ENCODE measurements at regions not wholly inside any gene's neighbourhood (a gene's known extent, or its start where the extent isn't known, plus 50 kb on each side); places are given as distances from the start of the nearest gene placed in this dataset.

DNA sequence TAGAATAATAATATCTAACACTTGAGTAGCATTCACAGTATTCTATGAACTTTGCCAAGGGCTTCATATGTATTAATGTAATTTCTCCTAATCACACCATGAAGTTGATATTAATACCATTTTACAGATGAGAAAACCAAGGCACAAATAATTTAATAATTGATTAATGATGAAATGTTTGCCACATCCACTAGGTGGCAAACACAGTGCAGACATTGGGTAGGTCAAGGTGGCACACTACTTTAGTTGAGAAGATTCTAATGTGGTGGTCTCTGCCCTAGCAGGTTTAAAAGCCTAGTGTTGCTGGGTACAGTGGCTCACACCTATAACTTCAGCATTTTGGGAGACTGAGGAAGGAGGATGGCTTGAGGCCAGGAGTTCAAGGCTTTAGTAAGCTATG lies 412.4 kb downstream of the SUCLA2 start:
- H3K9me3 ChIP-seq (replicated peaks in 1 of 3): no peaks in the 10 kb centered on the region
- H3K27me3 ChIP-seq: no peaks in the 10 kb centered on the region
- no peaks in the 10 kb centered on the region for H3K36me3 ChIP-seq (replicated peaks in 1 of 2)
- DNase-seq: no peak
- H3K4me1 ChIP-seq (replicated peaks in 1 of 2): no peaks in the 10 kb centered on the region
- TF ChIP-seq, protein P1, sequence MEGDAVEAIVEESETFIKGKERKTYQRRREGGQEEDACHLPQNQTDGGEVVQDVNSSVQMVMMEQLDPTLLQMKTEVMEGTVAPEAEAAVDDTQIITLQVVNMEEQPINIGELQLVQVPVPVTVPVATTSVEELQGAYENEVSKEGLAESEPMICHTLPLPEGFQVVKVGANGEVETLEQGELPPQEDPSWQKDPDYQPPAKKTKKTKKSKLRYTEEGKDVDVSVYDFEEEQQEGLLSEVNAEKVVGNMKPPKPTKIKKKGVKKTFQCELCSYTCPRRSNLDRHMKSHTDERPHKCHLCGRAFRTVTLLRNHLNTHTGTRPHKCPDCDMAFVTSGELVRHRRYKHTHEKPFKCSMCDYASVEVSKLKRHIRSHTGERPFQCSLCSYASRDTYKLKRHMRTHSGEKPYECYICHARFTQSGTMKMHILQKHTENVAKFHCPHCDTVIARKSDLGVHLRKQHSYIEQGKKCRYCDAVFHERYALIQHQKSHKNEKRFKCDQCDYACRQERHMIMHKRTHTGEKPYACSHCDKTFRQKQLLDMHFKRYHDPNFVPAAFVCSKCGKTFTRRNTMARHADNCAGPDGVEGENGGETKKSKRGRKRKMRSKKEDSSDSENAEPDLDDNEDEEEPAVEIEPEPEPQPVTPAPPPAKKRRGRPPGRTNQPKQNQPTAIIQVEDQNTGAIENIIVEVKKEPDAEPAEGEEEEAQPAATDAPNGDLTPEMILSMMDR (IDR thresholded peaks at IDR 0.05): no peak
- TF ChIP-seq POLR2A (IDR thresholded peaks at IDR 0.05): no peak
- intact Hi-C loops (cut with DNase I): no loop called here
- H3K27ac ChIP-seq: no peak overlapping the region
- H3K4me3 ChIP-seq: no peak overlapping the region

DNA sequence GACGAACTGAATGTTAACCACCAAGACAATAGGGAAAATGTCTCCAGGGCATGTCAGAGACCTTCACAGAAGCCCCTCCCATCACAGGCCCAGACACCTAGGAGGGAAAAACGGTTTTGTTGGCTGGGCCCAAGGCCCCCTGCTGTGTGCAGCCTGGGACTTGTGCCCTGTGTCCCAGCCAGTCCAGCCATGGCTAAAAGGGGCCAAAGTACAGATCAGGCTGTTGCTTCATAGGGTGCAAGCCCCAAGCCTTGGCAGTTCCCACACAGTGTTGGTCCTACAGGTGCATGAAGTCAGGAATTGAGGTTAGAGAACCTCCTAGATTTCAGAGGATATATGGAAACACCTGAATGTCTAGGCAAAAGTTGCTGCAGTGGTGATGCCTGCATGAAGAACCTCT lies 428.7 kb downstream of the SUCLA2 start:
- TF ChIP-seq, protein P1 (IDR thresholded peaks at IDR 0.05): no peak
- no peak for TF ChIP-seq POLR2A (IDR thresholded peaks at IDR 0.05)
- WGBS, 4 donors: 46 to 61% (median 54%) methylated on average over 2 of the region's 2 CpGs
- H3K4me3 ChIP-seq: no peak overlapping the region
- H3K9me3 ChIP-seq (replicated peaks in 1 of 3): no peaks in the 10 kb centered on the region
- no peak for DNase-seq
- H3K27me3 ChIP-seq: no peaks in the 10 kb centered on the region
- intact Hi-C loops (cut with DNase I): no loop called here
- H3K4me1 ChIP-seq (replicated peaks in 1 of 2): no peaks in the 10 kb centered on the region
- H3K36me3 ChIP-seq (replicated peaks in 1 of 2): no peaks in the 10 kb centered on the region
- no peak overlapping the region for H3K27ac ChIP-seq

DNA sequence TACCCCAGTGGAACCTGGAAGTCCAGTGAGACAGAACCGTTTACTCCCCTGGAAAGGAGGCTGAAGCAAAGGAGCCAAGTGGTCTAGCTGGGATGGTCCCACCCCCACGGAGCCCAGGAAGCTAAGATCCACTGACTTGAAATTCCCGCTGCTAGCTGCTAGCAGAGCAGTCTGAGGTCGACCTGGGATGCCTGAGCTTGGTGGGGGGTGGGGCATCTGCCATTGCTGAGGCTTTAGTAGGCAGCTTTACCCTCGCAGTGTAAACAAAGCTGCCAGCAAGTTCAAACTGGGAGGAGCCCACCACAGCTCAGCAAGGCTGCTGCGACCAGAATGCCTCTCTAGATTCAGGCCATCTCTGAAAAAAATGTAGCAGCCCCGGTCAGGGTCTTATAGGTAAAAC lies 437.0 kb downstream of the SUCLA2 start:
- DNase-seq: no peak
- Histone ChIP-seq H3K9me3 (replicated peaks in 1 of 3) (no peaks in the 10 kb centered on the region), H3K4me3 (no peak overlapping the region), H3K4me1 (replicated peaks in 1 of 2) (no peaks in the 10 kb centered on the region), H3K27me3 (no peaks in the 10 kb centered on the region), H3K36me3 (replicated peaks in 1 of 2) (no peaks in the 10 kb centered on the region), H3K27ac (no peak overlapping the region)
- WGBS, 4 donors: 51 to 61% (median 58%) methylated on average over 5 to 7 of the region's 7 CpGs
- no peak for TF ChIP-seq POLR2A (IDR thresholded peaks at IDR 0.05)
- TF ChIP-seq, protein P1 (IDR thresholded peaks at IDR 0.05): no peak
- intact Hi-C loops (cut with DNase I): no loop called here

DNA sequence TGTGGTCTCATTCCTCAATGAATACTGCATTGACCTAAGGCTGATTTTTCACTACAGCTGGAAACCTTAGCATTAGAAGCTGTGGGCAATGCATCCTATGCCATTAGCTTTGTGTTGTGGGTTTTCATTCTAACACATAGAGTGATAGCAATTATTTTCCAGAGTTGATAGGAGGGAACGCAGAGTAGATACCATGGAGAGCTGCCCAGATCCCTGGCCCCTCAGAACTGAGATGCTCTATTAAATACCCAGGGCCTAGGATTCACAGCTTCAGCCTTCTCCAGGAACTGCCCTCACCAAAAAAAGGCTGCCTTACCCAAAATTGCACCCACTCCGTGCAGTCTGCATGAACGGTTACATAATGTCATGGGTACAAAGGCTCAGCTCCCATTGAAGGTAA lies 444.4 kb downstream of the SUCLA2 start:
- no peaks in the 10 kb centered on the region for H3K36me3 ChIP-seq (replicated peaks in 1 of 2)
- H3K27me3 ChIP-seq: no peaks in the 10 kb centered on the region
- DNase-seq: no peak
- TF ChIP-seq, protein P1 (IDR thresholded peaks at IDR 0.05): no peak
- TF ChIP-seq POLR2A (IDR thresholded peaks at IDR 0.05): no peak
- no peak overlapping the region for H3K27ac ChIP-seq
- H3K9me3 ChIP-seq (replicated peaks in 1 of 3): no peaks in the 10 kb centered on the region
- no peak overlapping the region for H3K4me3 ChIP-seq
- 87 to 92% (median 91%) methylated on average over 3 of the region's 3 CpGs for WGBS, 4 donors
- intact Hi-C loops (cut with DNase I): no loop called here
- no peaks in the 10 kb centered on the region for H3K4me1 ChIP-seq (replicated peaks in 1 of 2)

Data from adrenal gland (tissue), 9 donors.